ENCODE measurements at regions not wholly inside any gene's neighbourhood (a gene's known extent, or its start where the extent isn't known, plus 50 kb on each side); places are given as distances from the start of the nearest gene placed in this dataset.

GRCh38 chr18:60599267-60599666 lies 226.7 kb upstream of the MC4R start:
- ATAC-seq (no peak), DNase-seq (no peak)
- no peaks in the 10 kb centered on the region for H3K27me3 ChIP-seq
- WGBS, 2 donors, result 38 to 42% methylated on average over 1 of the region's 1 CpG
- no peaks in the 10 kb centered on the region for H3K4me1 ChIP-seq
- H3K9me3 ChIP-seq, result no peaks in the 10 kb centered on the region
- no peak overlapping the region for H3K4me3 ChIP-seq
- intact Hi-C loops (cut with DNase I), result no loop called here
- TF ChIP-seq POLR2A (IDR thresholded peaks at IDR 0.05) (no peak), CTCF (IDR thresholded peaks at IDR 0.05) (no peak)
- H3K27ac ChIP-seq, result no peak overlapping the region
- no peaks in the 10 kb centered on the region for H3K36me3 ChIP-seq (replicated peaks in 1 of 2; ENCODE audit: insufficient read depth in 1 of 2, low read depth in 2 of 2)

- intact Hi-C loops (cut with DNase I), result no loop called here
- Histone ChIP-seq H3K27me3 (no peaks in the 10 kb centered on the region), H3K9me3 (no peaks in the 10 kb centered on the region), H3K4me3 (no peak overlapping the region), H3K36me3 (replicated peaks in 1 of 2; ENCODE audit: insufficient read depth in 1 of 2, low read depth in 2 of 2) (no peaks in the 10 kb centered on the region), H3K27ac (no peak overlapping the region), H3K4me1 (no peaks in the 10 kb centered on the region)
- ATAC-seq, result no peak
- no peak for TF ChIP-seq CTCF (IDR thresholded peaks at IDR 0.05)
- no peak for TF ChIP-seq POLR2A (IDR thresholded peaks at IDR 0.05)
- no peak for DNase-seq
- 52 to 57% methylated on average over 2 of the region's 2 CpGs for WGBS, 2 donors
These were observed 227.4 kb upstream of the MC4R start for GRCh38 chr18:60599995-60600394.

GRCh38 chr18:60601249-60601648 lies 228.7 kb upstream of the MC4R start:
- Histone ChIP-seq H3K27me3 (no peaks in the 10 kb centered on the region), H3K27ac (no peak overlapping the region), H3K9me3 (no peaks in the 10 kb centered on the region), H3K4me3 (no peak overlapping the region), H3K36me3 (replicated peaks in 1 of 2; ENCODE audit: insufficient read depth in 1 of 2, low read depth in 2 of 2) (no peaks in the 10 kb centered on the region), H3K4me1 (no peaks in the 10 kb centered on the region)
- intact Hi-C loops (cut with DNase I), result no loop called here
- DNase-seq, result no peak
- 56 to 59% methylated on average over 2 of the region's 2 CpGs for WGBS, 2 donors
- no peak for ATAC-seq
- TF ChIP-seq POLR2A (IDR thresholded peaks at IDR 0.05) (no peak), CTCF (IDR thresholded peaks at IDR 0.05) (no peak)

GRCh38 chr18:60623331-60623730 lies 250.8 kb upstream of the MC4R start:
- Histone ChIP-seq H3K4me3 (no peak overlapping the region), H3K27me3 (no peaks in the 10 kb centered on the region), H3K9me3 (no peaks in the 10 kb centered on the region), H3K36me3 (replicated peaks in 1 of 2; ENCODE audit: insufficient read depth in 1 of 2, low read depth in 2 of 2) (no peaks in the 10 kb centered on the region), H3K4me1 (no peaks in the 10 kb centered on the region), H3K27ac (no peak overlapping the region)
- intact Hi-C loops (cut with DNase I), result no loop called here
- DNase-seq, result no peak
- TF ChIP-seq CTCF (IDR thresholded peaks at IDR 0.05), result no peak
- TF ChIP-seq POLR2A (IDR thresholded peaks at IDR 0.05), result no peak
- WGBS, 2 donors, result 71 to 77% methylated on average over 5 of the region's 5 CpGs
- ATAC-seq, result no peak

GRCh38 chr18:60624207-60624606 lies 251.6 kb upstream of the MC4R start:
- DNase-seq, result no peak
- H3K4me1 ChIP-seq, result no peaks in the 10 kb centered on the region
- no peak overlapping the region for H3K27ac ChIP-seq
- no peak for ATAC-seq
- 43 to 50% methylated on average over 1 of the region's 1 CpG for WGBS, 2 donors
- intact Hi-C loops (cut with DNase I), result no loop called here
- no peak overlapping the region for H3K4me3 ChIP-seq
- H3K27me3 ChIP-seq, result no peaks in the 10 kb centered on the region
- TF ChIP-seq CTCF (IDR thresholded peaks at IDR 0.05) (no peak), POLR2A (IDR thresholded peaks at IDR 0.05) (no peak)
- H3K9me3 ChIP-seq, result no peaks in the 10 kb centered on the region
- no peaks in the 10 kb centered on the region for H3K36me3 ChIP-seq (replicated peaks in 1 of 2; ENCODE audit: insufficient read depth in 1 of 2, low read depth in 2 of 2)

Data from body of pancreas (tissue), 4 donors.